ENCODE measurements at regions not wholly inside any gene's neighbourhood (a gene's known extent, or its start where the extent isn't known, plus 50 kb on each side); places are given as distances from the start of the nearest gene placed in this dataset.

- TF ChIP-seq, protein P1, sequence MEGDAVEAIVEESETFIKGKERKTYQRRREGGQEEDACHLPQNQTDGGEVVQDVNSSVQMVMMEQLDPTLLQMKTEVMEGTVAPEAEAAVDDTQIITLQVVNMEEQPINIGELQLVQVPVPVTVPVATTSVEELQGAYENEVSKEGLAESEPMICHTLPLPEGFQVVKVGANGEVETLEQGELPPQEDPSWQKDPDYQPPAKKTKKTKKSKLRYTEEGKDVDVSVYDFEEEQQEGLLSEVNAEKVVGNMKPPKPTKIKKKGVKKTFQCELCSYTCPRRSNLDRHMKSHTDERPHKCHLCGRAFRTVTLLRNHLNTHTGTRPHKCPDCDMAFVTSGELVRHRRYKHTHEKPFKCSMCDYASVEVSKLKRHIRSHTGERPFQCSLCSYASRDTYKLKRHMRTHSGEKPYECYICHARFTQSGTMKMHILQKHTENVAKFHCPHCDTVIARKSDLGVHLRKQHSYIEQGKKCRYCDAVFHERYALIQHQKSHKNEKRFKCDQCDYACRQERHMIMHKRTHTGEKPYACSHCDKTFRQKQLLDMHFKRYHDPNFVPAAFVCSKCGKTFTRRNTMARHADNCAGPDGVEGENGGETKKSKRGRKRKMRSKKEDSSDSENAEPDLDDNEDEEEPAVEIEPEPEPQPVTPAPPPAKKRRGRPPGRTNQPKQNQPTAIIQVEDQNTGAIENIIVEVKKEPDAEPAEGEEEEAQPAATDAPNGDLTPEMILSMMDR (IDR thresholded peaks at IDR 0.05; ENCODE audit: low read depth, low read length), result no peak
- TF ChIP-seq POLR2A (IDR thresholded peaks at IDR 0.05; ENCODE audit: extremely low read depth, insufficient read length) (no peak), MYC (IDR thresholded peaks at IDR 0.05; ENCODE audit: low read depth, low read length) (no peak)
- TF ChIP-seq, protein P2, sequence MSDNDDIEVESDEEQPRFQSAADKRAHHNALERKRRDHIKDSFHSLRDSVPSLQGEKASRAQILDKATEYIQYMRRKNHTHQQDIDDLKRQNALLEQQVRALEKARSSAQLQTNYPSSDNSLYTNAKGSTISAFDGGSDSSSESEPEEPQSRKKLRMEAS (IDR thresholded peaks at IDR 0.05; ENCODE audit: low read depth, low read length), result no peak
Observed at GRCh38 chr1:106398391-106398790, 658.1 kb upstream of the PRMT6 start.
